ENCODE measurements at regions not wholly inside any gene's neighbourhood (a gene's known extent, or its start where the extent isn't known, plus 50 kb on each side); places are given as distances from the start of the nearest gene placed in this dataset.
A peak's percentile ranks its signal among the peaks of the same experiment; 100 is the strongest.

GRCh38 chr5:158519433-158520021 lies 580.2 kb downstream of the EBF1 start:
- Histone ChIP-seq H3K36me3 (no peaks in the 10 kb centered on the region), H3K4me1 (no peaks in the 10 kb centered on the region), H3K4me3 (no peak overlapping the region), H3K9me3 (no peaks in the 10 kb centered on the region), H3K27me3 (no peaks in the 10 kb centered on the region), H3K27ac (no peak overlapping the region)
- WGBS, 2 donors = 67 to 69% methylated on average over 3 of the region's 3 CpGs
- intact Hi-C loops (cut with DNase I) = no loop called here
- DNase-seq (no peak), FAIRE-seq (no peak), ATAC-seq (no peak)
- TF ChIP-seq, protein P1, sequence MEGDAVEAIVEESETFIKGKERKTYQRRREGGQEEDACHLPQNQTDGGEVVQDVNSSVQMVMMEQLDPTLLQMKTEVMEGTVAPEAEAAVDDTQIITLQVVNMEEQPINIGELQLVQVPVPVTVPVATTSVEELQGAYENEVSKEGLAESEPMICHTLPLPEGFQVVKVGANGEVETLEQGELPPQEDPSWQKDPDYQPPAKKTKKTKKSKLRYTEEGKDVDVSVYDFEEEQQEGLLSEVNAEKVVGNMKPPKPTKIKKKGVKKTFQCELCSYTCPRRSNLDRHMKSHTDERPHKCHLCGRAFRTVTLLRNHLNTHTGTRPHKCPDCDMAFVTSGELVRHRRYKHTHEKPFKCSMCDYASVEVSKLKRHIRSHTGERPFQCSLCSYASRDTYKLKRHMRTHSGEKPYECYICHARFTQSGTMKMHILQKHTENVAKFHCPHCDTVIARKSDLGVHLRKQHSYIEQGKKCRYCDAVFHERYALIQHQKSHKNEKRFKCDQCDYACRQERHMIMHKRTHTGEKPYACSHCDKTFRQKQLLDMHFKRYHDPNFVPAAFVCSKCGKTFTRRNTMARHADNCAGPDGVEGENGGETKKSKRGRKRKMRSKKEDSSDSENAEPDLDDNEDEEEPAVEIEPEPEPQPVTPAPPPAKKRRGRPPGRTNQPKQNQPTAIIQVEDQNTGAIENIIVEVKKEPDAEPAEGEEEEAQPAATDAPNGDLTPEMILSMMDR (IDR thresholded peaks at IDR 0.05) = no peak

DNA sequence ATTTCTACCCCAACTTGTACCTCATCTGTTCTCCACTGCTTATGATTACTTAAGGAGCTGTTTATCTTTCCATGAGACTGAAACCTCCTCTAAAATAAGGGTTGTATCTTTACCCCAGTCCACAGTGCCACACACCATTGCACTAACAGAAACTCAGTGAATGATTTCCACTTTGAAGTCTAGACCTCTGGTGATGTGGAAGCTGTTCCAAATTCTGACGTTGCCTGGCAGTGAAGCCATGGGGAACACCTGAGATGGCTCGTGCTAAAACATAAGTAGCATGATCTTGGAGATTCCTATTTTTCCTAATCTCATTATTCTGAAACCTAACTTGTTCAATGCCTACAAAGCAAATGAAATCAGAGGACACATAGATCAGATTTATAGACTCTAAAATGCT lies 583.2 kb downstream of the EBF1 start:
- intact Hi-C loops (cut with DNase I) = no loop called here
- Histone ChIP-seq H3K36me3 (no peaks in the 10 kb centered on the region), H3K4me3 (no peak overlapping the region), H3K4me1 (no peaks in the 10 kb centered on the region), H3K9me3 (no peaks in the 10 kb centered on the region), H3K27ac (no peak overlapping the region), H3K27me3 (no peaks in the 10 kb centered on the region)
- ATAC-seq (no peak), DNase-seq (no peak), FAIRE-seq (no peak)
- TF ChIP-seq, protein P1 (IDR thresholded peaks at IDR 0.05) = no peak
- 60 to 64% methylated on average over 2 of the region's 2 CpGs for whole genome bisulfite sequencing, 2 donors

DNA sequence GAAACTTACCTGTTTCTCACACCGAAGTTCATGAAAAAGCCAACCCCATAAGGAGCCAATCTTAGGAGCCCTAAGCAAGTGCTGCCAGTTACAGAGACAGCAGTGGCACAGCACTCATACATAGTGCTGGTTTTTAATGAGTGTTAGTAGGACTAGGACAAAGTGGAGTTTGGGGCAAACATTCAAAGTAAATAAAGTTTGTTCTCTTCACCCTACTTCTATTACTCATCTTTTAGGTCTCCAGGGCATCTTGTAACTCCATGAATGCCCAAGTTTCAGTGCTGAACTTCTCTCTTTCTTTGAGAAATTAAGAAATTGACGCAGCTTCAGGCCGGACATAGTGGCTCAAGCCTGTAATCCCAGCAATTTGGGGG lies 584.7 kb downstream of the EBF1 start:
- Histone ChIP-seq H3K9me3 (no peaks in the 10 kb centered on the region), H3K4me1 (no peaks in the 10 kb centered on the region), H3K27me3 (no peaks in the 10 kb centered on the region), H3K4me3 (no peak overlapping the region), H3K27ac (no peak overlapping the region), H3K36me3 (no peaks in the 10 kb centered on the region)
- TF ChIP-seq, protein P1 (IDR thresholded peaks at IDR 0.05) = no peak
- 90 to 99% methylated on average over 3 of the region's 3 CpGs for WGBS, 2 donors
- intact Hi-C loops (cut with DNase I) = no loop called here
- DNase-seq = no peak
- ATAC-seq = no peak
- no peak for FAIRE-seq

GRCh38 chr5:158514319-158514985 lies 585.3 kb downstream of the EBF1 start:
- no peaks in the 10 kb centered on the region for H3K9me3 ChIP-seq
- TF ChIP-seq, protein P1 (IDR thresholded peaks at IDR 0.05) = no peak
- H3K27ac ChIP-seq = no peak overlapping the region
- H3K4me1 ChIP-seq = no peaks in the 10 kb centered on the region
- FAIRE-seq (no peak), ATAC-seq (peak in 1 of 4 donors; percentile 34), DNase-seq (no peak)
- intact Hi-C loops (cut with DNase I) = no loop called here
- no peaks in the 10 kb centered on the region for H3K36me3 ChIP-seq
- H3K4me3 ChIP-seq = no peak overlapping the region
- 48 to 54% methylated on average over 1 of the region's 1 CpG for WGBS, 2 donors
- H3K27me3 ChIP-seq = no peaks in the 10 kb centered on the region

Measured in pancreas (tissue), 10 donors.